GM18858 (cell line): ENCODE measurements at regions not wholly inside any gene's neighbourhood (a gene's known extent, or its start where the extent isn't known, plus 50 kb on each side); places are given as distances from the start of the nearest gene placed in this dataset.
A peak's percentile ranks its signal among the peaks of the same experiment; 100 is the strongest.

Experiments used
- ATAC-seq: cut with Tn5 transposase; IDR thresholded peaks from one replicate; pipeline ENCODE4 v1.9.1; 2021; ENCODE audit not compliant: unreplicated experiment

GRCh38 chr4:163948920-163949455, 454.5 kb downstream of the TMA16 start:
- ATAC-seq: no peak

DNA sequence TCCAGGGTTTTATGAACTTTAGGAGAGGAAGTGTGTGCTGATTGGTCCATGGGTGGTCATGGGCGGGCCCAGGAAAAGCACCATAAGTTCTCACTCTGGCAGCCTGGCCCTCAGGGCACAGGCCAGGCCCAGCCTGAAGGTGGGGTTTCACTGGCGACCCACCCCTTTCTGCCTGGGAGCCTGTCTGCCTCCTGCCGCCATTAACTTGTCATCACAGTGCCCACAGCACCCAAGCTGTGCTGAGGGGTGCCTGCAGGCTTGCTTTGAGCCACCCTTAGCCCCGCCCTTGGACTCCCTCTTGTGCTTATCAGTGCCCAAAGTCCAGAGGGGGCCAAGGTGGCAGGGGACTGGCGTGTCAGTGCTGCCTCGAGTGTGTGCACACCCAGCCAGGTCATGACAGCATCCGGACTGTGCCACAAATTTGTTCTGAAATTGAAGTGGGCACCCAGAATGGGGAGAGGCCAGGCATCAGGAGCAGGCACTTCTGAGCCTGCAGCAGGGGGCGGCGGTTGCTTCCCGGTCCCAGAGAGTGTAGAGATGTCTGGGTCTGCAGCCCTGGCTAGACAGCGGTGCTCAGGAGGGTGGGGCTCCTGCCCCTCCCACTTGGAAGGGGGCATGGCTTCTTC, 455.6 kb downstream of the TMA16 start:
- ATAC-seq: no peak

- no peak for ATAC-seq
Measured at GRCh38 chr4:163955288-163955687, 460.8 kb downstream of the TMA16 start.

DNA sequence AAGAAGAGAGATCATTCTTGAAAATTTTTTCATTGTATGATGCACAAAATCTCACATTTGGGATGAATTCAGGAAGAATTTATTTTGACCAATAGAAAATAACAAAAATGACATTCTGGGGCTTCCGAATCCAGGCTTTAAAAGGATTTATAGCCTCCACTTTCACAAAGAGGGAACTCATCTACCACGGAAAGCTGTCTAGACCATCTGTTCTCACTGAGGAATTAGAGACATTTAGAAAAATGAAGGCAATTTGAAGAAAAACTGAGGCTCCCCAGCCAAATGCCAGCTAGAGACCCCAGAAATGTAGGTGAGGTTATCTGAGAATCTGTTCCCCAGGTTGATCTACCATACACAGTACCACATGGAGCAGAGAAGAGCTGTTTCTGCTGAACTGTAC, 464.3 kb downstream of the TMA16 start:
- ATAC-seq: no peak

- ATAC-seq: no peak
Measured at GRCh38 chr4:163959932-163960331, 465.4 kb downstream of the TMA16 start.

DNA sequence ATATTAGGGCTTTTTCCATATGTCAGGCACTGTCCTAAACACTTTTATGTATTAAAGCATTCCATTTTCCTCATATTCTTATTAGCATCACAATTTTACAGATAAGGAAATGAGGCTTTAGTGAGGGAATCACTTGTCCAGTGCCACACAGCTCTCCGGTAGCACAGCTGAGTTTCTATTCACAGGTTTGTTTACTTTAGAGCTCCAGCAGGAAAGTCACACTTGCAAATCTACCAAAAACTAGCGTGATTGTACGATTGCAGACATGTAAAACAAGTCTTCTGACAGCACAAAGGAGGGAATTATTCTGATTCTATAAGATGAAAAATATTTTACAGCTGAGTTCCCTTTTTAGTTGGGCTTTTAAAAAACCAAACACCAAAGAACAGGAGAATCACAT, 472.1 kb downstream of the TMA16 start:
- no peak for ATAC-seq

GRCh38 chr4:163967263-163967662, 472.8 kb downstream of the TMA16 start:
- peak; percentile 64 for ATAC-seq

DNA sequence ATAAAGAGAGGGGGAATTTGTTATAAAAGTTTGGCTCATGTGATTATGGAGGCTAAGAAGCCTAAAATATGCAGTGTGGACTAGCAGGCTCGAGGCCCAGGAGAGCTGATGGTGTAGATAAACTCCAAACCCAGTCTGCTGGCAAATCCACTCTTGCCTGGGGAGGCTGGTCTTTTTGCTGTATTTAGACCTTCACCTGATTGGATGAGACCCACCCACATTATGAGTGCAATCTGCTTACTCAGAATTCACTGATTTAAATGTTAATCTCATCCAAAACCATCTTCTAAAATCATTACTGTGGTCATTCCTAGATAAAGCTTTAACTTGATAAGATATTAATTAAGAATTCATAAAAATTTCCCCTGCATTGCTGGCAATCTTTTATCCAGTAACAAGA, 473.2 kb downstream of the TMA16 start:
- ATAC-seq: no peak

DNA sequence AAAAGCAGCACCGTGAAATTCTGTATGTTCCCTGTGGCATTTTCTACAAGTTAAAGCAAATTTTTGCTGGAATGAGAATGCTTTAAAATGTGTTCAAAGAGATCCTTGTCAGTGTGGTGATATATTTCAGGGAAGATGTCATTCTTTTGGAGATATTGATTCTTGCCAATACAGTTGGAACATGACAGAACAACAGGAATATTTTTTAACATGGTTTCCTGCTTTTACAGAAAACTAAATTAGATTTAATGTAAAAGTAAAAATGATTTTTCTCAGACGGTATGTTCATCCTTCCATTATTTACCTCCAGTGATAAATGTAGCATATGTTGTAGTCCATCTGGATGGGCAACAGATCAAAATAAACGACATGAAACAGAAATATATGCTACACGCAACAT, 474.8 kb downstream of the TMA16 start:
- ATAC-seq: no peak

GRCh38 chr4:163976588-163976987, 482.1 kb downstream of the TMA16 start:
- no peak for ATAC-seq

DNA sequence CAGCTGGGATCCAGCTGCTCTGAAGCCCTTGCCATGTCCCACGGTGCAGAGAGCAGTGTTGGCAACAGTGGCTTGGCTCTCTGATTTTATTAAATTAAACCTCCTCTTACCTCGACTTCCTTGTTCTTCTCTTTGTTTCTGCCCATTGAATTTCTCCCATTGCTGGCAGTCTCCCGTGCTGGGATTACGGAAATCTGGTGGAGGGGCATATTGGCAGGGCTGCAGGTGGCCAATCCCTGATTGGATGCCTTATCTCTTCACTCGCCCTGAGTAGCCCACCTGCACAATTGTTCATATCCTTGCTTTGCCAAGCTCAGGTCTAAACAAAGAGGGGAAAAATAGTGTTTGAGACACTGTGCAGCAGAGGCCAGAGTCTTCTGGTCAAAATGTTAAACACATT, 493.9 kb downstream of the TMA16 start:
- no peak for ATAC-seq

DNA sequence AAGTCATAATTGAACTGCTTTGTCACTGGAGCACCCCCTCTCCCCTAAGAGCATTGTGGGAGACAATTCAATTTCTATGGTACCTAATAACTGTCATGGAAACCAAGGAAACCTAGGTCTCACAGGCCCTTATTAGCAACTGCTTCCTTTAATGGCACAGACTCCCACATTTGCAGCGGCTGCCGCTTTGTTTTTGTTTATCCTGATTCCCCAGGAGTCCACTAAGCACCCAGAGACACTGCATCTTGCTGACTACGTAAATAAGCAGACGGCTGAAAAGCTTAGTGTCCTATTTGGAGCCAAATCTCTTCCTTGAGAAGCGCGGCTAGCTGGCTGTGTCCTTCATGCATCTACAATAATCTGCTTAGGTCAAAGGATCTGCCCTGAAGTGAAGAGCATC, 494.4 kb downstream of the TMA16 start:
- no peak for ATAC-seq

DNA sequence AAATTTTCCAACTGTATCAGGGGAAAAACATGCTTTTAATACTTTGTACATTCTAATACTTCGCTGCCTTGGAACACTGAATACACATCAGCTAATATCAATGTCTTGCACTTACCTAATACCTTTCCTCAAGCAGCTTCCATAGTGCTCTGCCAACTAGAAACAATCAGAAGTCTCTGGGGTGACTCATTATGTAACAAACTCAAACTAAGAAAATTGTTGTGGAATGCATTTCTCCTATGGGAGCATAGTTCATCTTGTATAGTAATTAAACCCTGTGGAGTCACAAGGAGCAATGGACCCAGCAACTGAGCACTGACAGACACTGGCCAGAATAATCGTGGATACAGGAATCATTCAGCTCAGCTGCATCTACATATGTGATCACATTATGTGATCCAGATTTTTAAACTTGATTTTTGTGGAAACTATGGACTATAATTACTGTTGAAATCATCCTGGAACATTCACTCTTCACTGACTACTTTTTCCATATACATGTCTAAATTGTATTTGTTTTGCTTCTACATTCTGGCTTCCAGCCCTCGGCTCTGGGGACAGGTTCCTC, 496.9 kb downstream of the TMA16 start:
- no peak for ATAC-seq

GRCh38 chr4:164009435-164009834, 514.9 kb downstream of the TMA16 start:
- ATAC-seq: no peak

- no peak for ATAC-seq
Measured at GRCh38 chr4:164011791-164012190, 517.3 kb downstream of the TMA16 start.

- ATAC-seq: peak; percentile 52
Measured at GRCh38 chr4:164012396-164013027, 518.0 kb downstream of the TMA16 start.

- ATAC-seq: no peak
Measured at GRCh38 chr4:164021947-164022346, 527.5 kb downstream of the TMA16 start.

GRCh38 chr4:164023214-164023613, 528.7 kb downstream of the TMA16 start:
- peak; percentile 33 for ATAC-seq

DNA sequence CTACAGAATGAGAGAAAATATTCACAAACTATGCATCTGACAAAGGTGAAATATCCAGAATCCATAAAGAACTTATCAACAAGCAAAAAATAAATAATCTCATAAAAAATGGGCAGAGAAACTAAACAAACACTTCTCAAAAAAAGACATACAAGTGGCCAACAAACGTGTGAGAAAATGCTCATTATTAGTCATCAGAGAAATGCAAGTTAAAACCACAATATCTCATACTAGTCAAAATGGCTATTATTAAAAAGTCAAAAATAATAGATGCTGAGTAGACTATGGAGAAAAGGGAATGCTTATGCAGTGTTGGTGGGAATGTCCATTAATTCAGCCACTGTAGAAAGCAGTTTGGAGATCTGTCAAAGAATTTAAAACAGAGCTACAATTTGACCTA, 533.3 kb downstream of the TMA16 start:
- peak; percentile 64 for ATAC-seq

- ATAC-seq: no peak
Measured at GRCh38 chr4:164039482-164039881, 545.0 kb downstream of the TMA16 start.

DNA sequence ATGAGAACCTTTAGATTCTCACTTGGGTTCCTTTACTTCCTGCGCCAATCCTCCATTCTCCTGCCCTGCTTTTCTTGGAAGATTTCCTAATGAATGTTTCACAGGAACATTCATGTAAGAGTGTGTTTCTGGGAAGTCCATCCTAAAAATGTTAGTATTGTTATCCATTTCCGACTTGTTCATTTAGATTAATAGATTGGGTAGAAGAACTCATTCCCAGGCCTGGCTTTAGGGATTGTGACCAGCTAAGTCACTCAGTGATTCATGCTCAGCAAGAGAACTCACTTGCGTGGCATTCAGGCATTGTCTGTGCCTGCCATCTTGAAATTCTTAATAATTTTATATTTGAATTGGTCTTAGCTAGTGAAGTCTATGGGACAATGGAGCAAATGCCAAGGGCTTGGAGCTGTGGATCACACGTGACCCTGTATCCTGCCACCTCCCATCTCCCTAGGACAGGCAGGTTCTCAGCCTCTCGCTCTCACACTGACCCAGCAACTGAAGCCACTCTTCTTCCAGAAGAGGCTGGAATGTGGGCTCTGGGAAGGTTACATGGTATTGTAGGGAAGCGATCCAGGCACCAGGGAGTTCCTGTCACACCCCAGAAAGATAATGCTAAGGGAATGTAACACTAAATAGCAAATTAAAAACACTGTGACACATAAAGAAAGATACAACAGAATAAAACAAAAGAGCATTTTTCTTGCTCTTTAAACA, 562.1 kb downstream of the TMA16 start:
- ATAC-seq: no peak
